NCI-H2029 treated with DMSO at 0.1 percent for 48 hours (cell line): ENCODE measurements at regions not wholly inside any gene's neighbourhood (a gene's known extent, or its start where the extent isn't known, plus 50 kb on each side); places are given as distances from the start of the nearest gene placed in this dataset.
A peak's percentile ranks its signal among the peaks of the same experiment; 100 is the strongest.

Source experiments
- DNase-seq: peaks from one replicate; lab custom pipeline; 2025; lab: John Stamatoyannopoulos, UW

DNA sequence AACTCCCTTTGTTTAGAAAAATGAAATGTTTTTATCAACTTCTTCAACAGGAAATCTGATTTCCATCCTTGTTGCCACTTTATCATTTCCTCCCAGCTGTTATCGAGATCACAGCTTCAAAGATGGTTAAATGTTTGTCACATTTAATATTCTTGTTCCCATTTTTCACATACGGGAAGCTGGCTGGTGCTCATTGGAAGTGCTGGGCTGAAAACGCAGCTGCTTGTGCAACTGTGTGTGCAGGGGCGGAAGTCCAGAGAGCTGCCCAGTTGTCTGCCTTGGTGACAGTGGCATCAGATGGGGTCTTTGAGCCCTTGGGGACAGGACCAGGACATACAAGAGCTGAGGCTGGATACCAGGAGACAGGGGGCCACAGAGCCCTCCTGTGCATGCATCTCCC, 549.2 kb upstream of the CDH11 start:
- no peak for DNase-seq

DNA sequence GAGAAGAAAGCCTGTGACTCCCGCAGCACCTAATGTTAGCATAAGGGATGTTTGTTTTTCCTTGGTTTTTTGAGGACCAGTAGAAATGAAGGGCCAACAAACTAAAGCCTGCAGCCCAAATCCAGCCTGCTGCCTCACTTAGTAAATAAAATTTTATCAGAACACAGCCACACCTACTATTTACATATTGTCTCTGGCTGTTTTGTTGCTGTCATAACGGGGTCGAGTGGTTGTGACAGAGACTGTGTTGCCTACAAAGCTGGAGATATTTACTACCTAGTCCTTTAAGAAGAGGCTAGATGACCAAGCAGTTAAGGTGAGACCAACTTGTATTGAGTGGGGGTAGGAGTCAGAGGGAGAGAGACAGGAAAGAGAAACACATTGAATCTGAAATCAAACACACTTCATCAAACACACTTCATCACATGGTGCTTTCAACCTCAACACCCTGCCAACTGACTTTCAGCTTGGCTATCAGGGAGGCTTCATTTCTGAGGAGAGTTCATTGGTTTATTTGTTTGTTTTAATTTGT, 546.3 kb upstream of the CDH11 start:
- DNase-seq = peak; percentile 18

DNA sequence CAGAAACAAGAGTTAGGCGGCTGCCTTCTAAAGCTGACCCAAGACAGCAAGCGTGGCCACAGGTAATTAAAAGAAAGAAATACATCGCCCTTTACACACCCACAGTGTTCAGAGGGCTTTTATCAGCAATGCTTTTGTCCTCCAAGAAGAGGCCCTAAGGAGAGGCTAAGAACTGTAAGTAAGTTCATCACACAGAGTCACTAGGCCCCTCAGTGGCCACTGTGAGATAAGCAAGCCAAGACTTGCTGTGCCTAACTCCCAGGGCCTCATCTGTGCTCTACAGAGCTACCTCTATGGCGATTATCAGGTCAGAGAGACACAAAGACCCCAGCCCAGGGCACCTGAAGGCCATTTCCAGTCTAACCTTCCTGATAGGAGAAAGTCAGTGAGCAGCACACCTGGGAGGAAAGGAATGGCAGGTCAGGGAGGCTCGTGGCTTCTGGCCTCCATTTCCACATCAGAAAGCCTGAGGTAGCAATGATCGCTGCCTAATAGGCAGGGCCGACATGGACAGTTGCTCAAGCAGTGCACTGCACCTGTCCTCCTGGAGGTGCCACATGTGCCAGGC, 545.2 kb upstream of the CDH11 start:
- no peak for DNase-seq

DNA sequence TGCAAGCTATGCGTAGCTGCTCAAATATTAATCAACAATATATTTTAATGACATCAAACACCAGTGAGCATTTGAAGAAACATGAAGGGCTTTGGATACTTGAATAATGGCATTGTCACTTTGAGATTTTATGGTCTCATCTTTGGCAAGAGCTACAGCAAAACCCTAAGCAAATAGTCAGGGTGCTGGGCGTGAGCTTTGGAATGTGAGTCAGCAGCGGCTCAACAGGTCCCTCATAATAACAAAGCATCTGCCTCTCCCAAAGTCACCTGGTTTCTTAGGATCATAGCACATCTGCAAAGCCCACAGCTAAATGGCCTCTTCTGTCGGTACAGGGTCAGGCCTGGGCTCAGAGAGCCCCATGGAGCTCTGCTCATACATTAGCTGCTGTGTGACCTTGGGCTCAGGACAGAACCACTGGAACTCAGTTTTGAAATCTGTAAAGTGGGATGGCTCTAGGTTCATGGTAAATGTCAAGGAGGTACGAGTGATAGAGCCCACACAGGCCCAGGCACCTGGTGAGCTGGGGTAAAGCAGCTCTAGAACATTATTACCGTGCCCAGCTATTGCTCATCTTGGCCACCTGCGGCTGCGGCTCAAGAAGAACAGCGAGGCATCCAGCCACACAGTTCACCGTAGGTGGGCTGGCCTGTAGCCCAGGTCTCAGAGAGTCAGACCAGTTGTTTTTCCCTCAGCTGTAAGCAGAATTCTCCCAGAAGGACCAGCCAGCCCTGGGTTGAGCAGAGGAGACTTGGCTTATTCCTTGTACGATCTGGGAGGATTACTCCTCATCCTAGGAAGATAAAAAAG, 544.5 kb upstream of the CDH11 start:
- no peak for DNase-seq

DNA sequence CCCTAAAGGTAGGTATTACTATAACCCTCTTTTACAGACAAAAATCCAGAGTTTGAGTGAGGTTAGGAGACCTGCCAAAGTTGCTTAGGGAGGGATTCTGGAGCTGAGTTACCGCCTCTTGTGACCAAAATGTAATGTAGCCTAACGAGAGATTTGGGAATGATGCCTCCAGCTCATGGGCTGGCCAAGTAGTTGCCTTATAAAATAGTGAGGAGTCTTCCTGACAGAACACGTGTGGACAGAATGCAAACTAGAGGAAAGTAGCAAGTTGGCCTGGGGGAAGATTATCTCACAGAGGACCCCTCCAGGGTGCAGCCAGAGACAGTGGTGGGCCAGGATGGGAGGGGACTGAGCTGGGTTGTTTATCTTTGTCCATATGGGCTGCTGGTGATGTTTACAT, 543.7 kb upstream of the CDH11 start:
- DNase-seq = no peak

DNA sequence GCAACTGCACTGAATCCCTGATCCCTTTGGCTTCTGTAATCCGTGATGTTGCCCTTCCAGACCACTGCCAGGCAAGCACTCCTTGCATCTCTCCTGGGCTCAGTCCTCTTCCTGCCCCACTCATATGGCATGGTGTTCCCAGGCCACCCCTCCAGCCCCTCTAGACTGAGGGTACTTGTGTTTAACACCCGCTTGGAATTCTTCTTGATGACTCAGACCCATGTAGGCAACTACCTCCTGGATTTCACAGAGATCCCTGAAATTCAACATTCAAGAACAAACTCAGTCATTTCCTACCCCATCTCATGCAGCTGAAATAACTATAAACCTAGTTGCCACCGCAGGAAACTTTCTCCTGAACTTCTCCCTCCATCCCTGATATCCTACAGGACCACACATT, 541.9 kb upstream of the CDH11 start:
- DNase-seq = no peak

DNA sequence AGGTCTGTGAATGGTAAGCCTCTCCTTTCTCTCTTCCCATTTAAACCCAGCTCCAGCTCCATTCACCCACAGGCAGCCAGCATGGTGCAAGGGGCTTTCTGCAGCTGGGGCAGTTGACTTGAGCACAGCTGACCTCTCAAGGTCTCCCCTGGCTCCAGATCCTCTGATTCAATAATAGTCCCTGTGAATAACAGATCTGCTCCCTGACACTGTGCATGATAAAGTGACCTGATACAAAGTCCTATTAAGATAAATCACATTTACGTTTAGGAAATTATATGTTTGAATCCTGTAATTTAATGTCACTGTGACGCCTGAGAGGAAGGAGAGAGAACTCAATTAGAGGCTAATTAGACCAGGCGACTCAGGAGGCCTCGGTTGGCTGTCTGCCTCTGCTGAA, 540.4 kb upstream of the CDH11 start:
- DNase-seq = no peak

DNA sequence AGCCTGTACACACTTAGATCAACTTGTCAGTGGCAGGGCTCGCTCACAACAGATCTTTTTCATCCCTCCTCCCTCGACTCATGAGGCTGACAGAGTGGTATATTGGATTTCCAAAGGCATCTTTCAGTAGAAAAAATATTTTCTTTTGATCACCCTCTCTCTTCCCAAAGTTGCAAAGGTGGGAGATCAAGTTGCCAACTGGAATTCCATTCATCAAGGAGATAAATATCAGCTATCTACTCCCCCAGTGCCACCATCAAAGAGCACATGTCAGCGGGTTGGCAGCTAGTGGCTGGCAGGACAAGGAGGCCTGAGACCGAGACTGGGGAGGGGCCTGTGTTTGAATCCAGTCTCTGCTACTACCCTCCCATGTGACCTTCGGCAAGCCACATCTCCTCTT, 539.7 kb upstream of the CDH11 start:
- DNase-seq = no peak

DNA sequence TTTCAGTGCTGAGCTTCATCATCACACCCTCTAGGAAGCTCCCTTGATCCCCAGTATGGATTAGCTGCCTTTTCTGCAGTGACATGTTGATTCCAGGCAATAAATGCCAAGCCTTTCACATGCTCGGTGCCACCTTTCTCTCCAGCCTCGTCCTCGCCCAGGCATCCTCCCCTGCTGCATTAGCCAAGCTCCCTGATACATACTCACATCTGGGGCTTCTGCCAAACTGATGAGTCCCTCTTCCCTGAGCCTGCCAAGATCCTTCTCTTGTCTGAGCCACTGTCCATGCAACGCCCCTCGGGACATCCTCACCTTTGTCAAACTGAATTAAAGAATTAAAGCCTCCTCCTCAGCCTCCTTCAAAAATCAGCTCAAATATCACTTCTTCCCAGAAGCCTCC, 538.5 kb upstream of the CDH11 start:
- DNase-seq = no peak

DNA sequence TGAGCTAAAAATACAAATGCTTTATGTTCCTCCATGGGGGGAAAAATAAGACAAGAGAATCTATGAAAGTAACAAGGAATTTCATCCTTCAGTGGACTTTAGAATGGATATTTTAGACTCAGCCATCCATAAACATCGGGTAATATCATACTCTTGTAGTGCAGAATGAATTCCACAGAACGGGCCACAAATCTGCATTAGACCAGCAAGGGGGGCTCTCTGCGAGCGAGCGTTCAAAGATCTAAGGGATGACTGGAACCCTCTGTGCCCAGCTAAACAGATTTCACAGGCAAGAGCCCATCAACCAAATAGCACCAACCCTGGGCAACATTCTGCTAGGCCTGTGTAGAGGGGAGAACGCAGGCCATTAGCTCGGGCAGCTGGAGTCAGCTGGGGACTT, 537.9 kb upstream of the CDH11 start:
- DNase-seq = no peak

DNA sequence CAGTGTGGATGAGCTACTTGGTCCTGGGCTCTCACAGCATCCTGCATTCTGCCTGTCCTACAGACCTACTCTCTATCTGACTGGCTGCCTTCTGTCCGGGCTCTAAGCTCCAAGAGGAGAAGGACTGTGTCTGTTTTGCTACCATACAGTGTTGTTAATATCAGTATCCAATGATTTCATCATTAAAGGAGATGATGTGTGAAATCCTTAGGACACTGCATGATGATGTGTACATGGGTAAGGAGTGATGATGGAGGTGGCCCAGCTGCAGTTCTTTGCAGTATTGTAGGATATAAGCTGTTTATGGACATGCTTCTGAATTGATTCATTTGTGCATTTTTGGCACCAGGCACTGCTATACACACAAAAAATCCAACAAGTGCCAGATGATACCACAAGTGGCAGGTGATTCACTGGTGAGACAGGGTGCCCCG, 536.9 kb upstream of the CDH11 start:
- no peak for DNase-seq

DNA sequence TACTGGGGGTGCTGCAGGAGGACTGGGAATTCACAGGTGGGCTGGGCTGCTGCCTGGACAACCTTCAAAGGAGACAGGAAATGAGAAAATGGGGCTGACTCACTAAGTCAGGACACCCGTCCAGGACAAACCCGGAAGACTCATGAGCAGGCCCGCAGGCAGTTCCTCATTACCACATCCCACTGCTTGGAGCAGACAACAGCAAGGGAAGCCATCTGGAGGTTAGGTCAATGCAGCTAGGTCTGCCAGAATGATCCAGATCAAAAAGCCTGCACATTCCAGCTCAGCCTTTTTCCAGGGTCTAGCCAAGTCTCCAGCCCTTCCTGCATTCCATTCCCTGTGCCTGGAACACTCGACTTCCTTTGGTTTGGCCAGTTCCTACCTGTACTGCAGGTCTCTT, 536.5 kb upstream of the CDH11 start:
- DNase-seq = no peak

DNA sequence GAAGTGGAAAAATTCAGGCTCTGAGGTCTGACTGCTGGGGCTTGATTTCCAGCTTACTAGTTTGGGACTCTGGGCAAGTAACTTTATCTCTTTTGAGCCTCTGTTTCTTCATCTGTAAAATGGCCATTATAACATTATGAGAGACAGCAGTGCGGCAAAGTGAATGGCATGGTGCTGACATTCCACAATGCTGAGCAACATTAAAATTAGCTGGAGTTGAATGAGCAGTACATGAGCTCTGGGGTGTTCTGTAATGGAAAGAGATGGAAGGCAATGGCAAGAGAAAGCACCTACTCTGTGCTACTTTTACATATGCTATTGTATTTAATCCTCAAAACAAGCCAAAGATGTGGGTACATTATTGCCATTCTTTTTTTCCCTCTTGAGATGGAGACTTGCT, 535.7 kb upstream of the CDH11 start:
- no peak for DNase-seq

DNA sequence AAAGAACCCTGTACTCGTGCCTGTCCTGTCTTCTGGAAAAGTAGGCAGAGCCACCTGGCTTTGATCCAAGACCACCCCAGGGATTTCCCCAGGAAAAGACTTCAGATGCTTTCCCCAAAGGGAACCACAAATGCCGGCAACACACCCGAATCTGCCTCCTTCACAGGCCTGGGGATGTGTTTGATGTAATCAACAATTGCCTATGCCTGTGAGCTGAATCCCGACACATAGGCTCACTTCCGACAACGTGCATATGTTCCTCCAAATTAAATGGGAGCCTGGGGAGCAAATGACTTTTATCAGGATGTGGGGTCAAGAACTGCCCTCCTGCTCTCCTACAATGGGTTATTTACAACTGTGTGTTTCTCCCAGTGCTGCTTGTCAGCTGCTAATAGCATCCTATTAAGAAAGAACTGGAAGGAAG, 535.2 kb upstream of the CDH11 start:
- no peak for DNase-seq

DNA sequence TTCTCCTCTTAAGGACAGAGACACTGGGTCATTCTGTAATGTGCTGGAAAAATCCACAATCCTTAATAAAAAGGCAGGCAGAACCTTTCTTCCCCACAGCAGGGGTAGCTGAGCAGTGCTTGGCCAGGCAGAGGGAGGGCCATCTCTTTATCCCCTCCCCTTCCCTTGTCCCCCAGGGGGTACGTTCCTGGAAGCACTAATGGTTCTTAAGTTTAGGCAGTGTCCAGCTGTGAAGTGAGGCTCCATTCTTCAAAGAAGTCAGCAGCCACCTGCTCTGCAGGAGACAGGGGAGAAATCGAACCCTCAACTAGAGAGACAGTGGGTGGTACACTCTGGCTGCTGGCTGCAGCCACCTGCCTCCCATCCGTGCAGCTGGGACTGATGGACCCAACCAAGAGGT, 533.9 kb upstream of the CDH11 start:
- no peak for DNase-seq

DNA sequence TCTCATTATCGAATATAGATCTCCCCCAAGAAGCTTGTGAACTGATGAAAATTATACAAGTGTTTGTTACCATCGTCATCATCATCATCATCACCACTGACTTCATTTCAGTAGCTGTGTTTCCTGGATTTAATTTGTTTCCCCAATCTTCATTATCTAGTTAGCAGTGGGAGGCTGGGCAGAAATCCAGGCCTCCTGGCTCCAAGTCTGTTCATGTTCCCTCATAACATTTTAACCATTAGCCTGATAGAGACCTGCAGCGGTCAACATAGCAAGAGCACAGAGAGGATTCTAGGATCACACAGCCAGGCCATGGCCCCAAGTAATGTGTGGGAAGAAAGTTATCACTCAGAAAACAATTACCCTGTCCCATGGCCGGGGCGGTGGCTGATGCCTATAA, 526.2 kb upstream of the CDH11 start:
- no peak for DNase-seq

DNA sequence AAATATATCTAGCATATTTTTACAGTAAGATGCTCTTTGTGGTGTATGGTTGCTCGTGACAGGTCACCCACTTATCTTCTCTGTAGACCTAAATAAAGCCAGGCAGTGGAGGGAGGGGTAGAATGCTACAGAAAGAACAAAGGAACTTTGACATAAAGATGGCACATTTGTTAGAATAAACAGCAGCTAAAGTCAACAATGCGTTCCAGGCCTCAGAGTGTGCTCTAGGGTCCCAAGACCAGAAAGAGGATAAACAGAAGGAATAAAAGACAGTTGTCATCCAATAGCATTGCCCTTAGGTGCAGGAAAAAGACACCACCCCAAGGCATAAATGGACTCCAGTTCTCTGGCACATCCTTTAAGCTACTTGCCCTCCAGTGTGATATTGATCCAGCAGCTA, 523.0 kb upstream of the CDH11 start:
- DNase-seq = no peak

DNA sequence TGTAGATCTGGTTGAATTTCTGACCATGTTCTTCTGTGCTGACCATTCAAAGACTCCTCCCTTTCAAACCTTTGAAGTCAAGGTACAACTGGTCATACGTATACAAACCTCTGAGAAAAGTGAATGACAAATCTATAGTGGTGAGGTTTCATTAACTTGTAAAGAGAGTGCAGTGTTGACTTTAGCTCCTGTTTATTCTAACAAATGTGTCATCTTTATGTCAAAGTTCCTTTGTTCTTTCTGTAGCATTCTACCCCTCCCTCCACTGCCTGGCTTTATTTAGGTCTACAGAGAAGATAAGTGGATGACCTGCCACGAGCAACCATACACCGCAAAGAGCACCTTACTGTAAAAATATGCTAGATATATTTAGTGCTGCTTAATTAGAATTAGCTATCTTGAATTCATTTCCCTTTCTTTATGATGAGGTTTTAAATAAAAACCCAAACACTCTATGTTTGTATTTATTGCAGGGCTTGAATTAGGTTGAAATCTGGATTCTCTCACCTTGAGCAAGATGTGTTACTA, 520.0 kb upstream of the CDH11 start:
- no peak for DNase-seq

DNA sequence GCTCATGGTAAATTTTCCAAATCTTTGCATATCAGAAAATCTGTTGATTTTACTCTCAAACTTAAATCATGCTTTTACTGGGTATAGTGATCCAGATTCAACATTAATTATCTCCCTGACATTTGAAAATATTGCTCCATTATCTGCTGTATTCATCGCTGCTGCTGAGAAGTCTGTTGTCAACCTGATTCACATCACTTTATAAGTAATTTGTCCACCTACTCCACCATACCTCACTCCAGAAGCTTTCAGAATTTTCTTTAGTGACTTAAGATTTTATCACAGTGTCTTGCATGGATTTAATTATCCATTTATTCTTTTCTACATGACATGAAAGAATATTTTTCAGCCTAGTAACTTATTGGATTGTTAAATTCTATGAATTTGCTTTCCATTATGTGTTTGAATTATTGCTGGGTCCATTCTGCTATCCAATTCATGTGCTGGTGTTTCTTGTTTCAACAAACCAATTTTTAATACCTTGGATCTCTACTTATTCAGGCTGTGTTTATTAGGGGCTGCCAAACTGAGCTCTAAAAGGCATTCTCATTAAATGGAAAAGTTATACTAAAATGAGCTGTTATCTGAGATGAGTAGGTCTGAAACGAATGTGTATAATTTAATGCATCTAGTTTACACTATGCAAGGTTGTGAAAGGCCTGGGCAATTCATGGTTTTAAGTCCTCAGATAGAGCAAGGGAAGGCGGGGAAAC, 519.3 kb upstream of the CDH11 start:
- no peak for DNase-seq

DNA sequence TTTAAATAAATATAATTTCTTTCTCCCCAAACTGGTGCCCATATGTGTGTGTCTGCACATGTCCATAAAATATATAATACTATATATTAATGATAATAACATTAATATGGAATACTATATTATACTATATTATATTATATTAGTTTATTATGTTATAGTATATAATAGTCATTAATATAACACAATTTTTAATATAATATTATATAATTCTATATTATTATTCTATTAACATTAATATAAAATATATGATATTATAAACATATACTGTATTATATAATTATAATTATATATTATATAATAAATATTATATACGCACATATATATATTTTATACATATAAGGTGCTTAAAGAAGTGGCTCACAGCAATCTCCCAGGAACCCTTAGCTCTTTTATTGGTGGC, 513.0 kb upstream of the CDH11 start:
- no peak for DNase-seq

DNA sequence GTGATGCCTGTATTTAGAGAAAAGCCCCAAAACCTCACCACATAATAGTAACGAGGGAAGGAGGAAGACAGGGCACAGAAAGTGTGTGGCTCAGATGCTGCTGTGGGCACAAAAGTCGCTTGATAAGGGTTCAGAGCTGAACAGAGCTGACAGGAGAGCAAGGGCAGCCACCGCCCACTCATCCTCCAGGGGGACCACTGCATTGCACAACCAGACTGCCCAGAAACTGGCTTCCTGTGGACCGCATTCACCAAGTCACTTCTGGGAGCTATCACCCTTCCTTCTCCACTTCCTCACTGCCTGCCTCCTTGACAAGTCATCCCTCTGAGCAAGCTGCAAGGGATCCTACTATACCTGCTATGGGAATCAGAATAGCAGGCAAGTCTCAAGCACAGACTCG, 512.4 kb upstream of the CDH11 start:
- no peak for DNase-seq

DNA sequence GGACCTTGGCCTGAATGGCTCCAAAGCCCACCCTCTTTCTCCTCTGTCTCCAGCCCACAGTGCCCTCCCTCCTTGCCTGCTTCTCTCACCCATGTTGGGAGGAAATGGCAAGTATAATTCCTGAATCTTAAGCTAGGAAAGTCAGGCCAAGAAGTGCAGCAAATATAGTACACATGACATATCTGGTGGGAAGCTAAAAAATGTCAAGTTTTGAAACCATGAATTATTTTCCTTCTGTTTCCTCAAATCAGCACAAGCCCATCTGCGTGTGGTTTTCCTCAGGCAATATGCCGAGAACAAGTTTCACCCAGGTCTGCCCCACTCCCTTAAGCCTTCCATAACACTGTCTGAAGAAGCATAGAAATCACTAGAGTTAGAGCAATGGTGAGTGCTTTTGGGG, 502.8 kb upstream of the CDH11 start:
- no peak for DNase-seq

DNA sequence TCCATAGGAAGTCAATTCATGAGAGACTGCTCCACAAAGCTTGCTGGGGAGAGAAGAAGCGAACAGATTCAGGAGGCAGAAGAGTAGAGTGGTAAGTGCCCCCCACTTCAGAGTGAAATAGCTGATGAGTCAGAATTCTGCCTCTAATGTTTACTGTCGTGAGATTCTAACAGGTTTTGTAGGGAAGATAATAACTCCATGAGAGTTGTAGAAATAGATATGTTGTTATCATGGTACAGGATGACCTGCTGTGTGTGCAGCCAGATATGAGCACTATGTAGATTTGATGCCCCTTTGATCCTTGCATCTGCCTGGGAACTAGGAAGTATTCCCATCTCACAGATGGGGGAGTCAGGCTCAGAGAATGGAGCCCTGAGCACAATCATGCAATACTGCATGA, 502.4 kb upstream of the CDH11 start:
- DNase-seq = no peak
